ENCODE measurements at regions not wholly inside any gene's neighbourhood (a gene's known extent, or its start where the extent isn't known, plus 50 kb on each side); places are given as distances from the start of the nearest gene placed in this dataset.

DNA sequence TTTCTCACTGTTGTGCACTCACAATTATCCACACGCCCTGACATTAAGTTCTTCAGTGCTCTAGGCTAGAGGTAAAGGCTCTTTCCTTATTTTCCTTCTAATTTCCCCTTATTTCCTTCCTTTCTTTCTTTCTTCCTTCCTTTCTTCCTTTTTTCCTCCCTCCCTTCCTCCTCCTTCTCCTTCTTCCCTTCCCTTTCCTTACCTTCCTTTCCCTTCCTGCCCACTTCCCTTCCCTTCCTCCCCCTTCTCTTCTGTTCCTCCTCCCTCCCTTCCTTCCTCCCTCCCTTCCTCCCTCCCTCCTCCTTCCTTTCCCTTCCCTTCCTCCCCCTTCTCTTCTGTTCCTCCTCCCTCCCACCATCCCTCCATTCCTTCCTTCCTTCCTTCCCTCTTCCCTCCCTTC lies 317.0 kb upstream of the IRX1 start:
- WGBS (ENCODE audit: missing lambda C conversion rate) = 0% methylated on average over 1 of the region's 1 CpG
- ChIA-PET CTCF (no interaction called here), POLR2A (no interaction called here)
- no peak overlapping the region for H3K27ac ChIP-seq
- TF ChIP-seq ZNF302 (CRISPR knock-in tag; IDR thresholded peaks at IDR 0.05) (no peak), BHLHE40 (IDR thresholded peaks at IDR 0.05; ENCODE audit: low read depth, low read length) (no peak), POLR2AphosphoS2 (conservative IDR thresholded peaks at IDR 0.05; ENCODE audit: low read length) (no peak), HOXB5 (CRISPR knock-in tag; IDR thresholded peaks at IDR 0.05) (no peak), ZC3H11A (IDR thresholded peaks at IDR 0.05) (no peak)
- no peak for ATAC-seq
- H3K4me2 ChIP-seq = no peak overlapping the region
- H3K4me1 ChIP-seq = no peaks in the 10 kb centered on the region
- FAIRE-seq = no peak
- no peak overlapping the region for H3K4me3 ChIP-seq
- no peaks in the 10 kb centered on the region for H3K9me3 ChIP-seq
- DNase-seq (ENCODE audit: low read depth in 1 of 2, low spot score in 1 of 2) = no peak

DNA sequence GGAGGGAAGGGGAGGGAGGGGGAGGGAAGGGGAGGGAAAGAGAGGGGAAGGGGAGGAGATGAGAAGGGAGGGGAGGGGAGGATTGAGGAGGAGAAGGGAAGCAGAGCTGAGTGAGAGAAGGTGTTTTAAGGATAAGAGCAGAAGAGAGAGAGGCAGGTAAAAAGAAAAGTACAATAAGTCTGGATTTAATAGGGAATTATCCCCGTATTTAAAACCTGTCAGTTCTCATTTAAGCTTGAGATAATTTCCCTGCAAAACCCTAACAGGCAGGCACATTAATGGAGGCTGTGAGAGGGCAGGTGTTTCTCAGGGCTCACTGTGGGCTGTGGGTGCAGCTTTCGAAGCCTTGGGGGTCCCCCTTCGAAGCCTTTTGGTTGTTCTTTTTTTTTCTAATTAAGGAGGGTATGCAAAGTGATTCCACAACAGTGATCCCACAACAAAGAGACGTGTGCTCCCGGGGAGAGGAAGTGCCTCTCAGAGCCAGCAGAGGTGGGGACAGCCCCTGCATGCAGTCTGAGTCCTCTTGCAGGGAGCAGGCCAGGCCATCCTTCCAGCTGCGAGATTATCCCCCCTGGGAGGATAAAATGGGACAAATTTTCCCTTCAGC lies 317.9 kb upstream of the IRX1 start:
- under 1% methylated on average over 6 of the region's 6 CpGs for WGBS (ENCODE audit: missing lambda C conversion rate)
- ChIA-PET POLR2A (no interaction called here), CTCF (no interaction called here)
- Histone ChIP-seq H3K27ac (no peak overlapping the region), H3K4me1 (no peaks in the 10 kb centered on the region), H3K4me3 (no peak overlapping the region), H3K4me2 (no peak overlapping the region), H3K9me3 (no peaks in the 10 kb centered on the region)
- ATAC-seq = no peak
- no peak for DNase-seq (ENCODE audit: low read depth in 1 of 2, low spot score in 1 of 2)
- TF ChIP-seq EP300 (IDR thresholded peaks at IDR 0.05) (no peak), NR3C1 (IDR thresholded peaks at IDR 0.05) (no peak), TP53 (CRISPR knock-in tag; IDR thresholded peaks at IDR 0.05) (no peak), MAFK (IDR thresholded peaks at IDR 0.05; ENCODE audit: partially characterized antibody) (no peak), HEYL (CRISPR knock-in tag; IDR thresholded peaks at IDR 0.05) (no peak), TFCP2L1 (CRISPR knock-in tag; IDR thresholded peaks at IDR 0.05) (no peak), JUN (IDR thresholded peaks at IDR 0.05) (no peak), RCOR1 (IDR thresholded peaks at IDR 0.05; ENCODE audit: low read depth, low read length) (no peak), JUNB (IDR thresholded peaks at IDR 0.05) (no peak), KDM1A (IDR thresholded peaks at IDR 0.05; ENCODE audit: low read depth) (no peak), CHD4 (IDR thresholded peaks at IDR 0.05; ENCODE audit: borderline replicate concordance) (no peak), RNF2 (IDR thresholded peaks at IDR 0.05; ENCODE audit: borderline replicate concordance, low read depth) (no peak), BHLHE40 (IDR thresholded peaks at IDR 0.05; ENCODE audit: low read depth, low read length) (no peak)
- TF ChIP-seq, protein P1, sequence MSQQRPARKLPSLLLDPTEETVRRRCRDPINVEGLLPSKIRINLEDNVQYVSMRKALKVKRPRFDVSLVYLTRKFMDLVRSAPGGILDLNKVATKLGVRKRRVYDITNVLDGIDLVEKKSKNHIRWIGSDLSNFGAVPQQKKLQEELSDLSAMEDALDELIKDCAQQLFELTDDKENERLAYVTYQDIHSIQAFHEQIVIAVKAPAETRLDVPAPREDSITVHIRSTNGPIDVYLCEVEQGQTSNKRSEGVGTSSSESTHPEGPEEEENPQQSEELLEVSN (IDR thresholded peaks at IDR 0.05; ENCODE audit: borderline replicate concordance, low read depth) = no peak
- TF ChIP-seq, protein P2, sequence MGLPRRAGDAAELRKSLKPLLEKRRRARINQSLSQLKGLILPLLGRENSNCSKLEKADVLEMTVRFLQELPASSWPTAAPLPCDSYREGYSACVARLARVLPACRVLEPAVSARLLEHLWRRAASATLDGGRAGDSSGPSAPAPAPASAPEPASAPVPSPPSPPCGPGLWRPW (IDR thresholded peaks at IDR 0.05) = no peak
- TF ChIP-seq, protein P3, sequence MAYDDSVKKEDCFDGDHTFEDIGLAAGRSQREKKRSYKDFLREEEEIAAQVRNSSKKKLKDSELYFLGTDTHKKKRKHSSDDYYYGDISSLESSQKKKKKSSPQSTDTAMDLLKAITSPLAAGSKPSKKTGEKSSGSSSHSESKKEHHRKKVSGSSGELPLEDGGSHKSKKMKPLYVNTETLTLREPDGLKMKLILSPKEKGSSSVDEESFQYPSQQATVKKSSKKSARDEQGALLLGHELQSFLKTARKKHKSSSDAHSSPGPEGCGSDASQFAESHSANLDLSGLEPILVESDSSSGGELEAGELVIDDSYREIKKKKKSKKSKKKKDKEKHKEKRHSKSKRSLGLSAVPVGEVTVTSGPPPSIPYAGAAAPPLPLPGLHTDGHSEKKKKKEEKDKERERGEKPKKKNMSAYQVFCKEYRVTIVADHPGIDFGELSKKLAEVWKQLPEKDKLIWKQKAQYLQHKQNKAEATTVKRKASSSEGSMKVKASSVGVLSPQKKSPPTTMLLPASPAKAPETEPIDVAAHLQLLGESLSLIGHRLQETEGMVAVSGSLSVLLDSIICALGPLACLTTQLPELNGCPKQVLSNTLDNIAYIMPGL (CRISPR knock-in tag; IDR thresholded peaks at IDR 0.05; ENCODE audit: borderline replicate concordance) = no peak
- no peak for FAIRE-seq

DNA sequence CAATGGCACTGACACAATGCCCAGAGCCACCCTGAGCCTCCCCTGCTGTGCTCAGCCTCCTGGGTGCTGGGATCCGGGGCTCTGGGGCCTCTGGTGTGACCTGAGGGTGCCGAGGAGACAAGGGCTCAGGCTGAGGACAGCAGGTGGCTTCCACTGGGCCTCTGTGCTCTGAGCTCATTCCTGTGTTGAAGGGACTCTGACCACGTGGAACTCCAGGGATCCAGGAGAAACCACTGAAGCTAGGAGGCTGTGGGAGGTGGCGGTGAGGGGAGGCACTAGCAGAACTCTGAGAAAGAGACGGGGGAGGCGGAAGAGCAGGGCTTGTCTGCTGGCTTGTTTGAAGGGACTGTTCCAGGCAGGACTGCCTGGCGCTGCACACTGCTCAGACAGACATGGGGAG lies 318.7 kb upstream of the IRX1 start:
- ChIA-PET CTCF (no interaction called here), POLR2A (no interaction called here)
- ATAC-seq (no peak), FAIRE-seq (no peak), DNase-seq (ENCODE audit: low read depth in 1 of 2, low spot score in 1 of 2) (no peak)
- WGBS (ENCODE audit: missing lambda C conversion rate) = 11% methylated on average over 3 of the region's 7 CpGs
- Histone ChIP-seq H3K4me3 (no peak overlapping the region), H3K4me2 (no peak overlapping the region), H3K4me1 (no peaks in the 10 kb centered on the region), H3K27ac (no peak overlapping the region), H3K9me3 (no peaks in the 10 kb centered on the region)
- TF ChIP-seq, protein P4, sequence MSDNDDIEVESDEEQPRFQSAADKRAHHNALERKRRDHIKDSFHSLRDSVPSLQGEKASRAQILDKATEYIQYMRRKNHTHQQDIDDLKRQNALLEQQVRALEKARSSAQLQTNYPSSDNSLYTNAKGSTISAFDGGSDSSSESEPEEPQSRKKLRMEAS (IDR thresholded peaks at IDR 0.05) = no peak
- no peak for TF ChIP-seq SMC3 (IDR thresholded peaks at IDR 0.05)
- TF ChIP-seq GATA3 (IDR thresholded peaks at IDR 0.05; ENCODE audit: borderline replicate concordance) = no peak
- no peak for TF ChIP-seq NR3C1 (IDR thresholded peaks at IDR 0.05)
- TF ChIP-seq ZNF302 (CRISPR knock-in tag; IDR thresholded peaks at IDR 0.05) = no peak
- TF ChIP-seq FOSB (CRISPR knock-in tag; IDR thresholded peaks at IDR 0.05) = no peak

All from A549 (cell line).